ENCODE measurements at regions not wholly inside any gene's neighbourhood (a gene's known extent, or its start where the extent isn't known, plus 50 kb on each side); places are given as distances from the start of the nearest gene placed in this dataset.
"Not testable (repeated sequence)": the region's sequence is repeated elsewhere in the genome, so short reads cannot be mapped to it uniquely, and the experiment has no call there.

DNA sequence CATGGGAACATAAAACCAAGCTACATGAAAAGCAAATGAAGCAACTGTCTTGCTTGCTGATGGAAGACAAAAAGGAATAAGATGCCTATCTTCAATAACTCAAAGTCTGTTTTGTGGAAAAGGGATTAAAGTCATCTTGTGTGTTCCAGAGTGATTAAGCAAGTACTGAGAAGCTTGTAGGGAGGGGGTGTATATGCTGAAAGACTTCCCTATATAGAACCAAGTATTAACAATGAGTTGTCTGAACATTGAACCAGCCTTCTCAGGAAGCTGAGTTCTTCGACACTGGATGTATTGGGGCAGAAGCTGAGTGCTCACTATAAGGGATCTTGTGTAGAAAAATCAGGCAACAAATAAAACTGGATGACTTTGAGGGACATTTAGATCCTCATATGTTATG is 451.8 kb downstream of the CD83 start:
- no peak for DNase-seq (ENCODE audit: low spot score)

DNA sequence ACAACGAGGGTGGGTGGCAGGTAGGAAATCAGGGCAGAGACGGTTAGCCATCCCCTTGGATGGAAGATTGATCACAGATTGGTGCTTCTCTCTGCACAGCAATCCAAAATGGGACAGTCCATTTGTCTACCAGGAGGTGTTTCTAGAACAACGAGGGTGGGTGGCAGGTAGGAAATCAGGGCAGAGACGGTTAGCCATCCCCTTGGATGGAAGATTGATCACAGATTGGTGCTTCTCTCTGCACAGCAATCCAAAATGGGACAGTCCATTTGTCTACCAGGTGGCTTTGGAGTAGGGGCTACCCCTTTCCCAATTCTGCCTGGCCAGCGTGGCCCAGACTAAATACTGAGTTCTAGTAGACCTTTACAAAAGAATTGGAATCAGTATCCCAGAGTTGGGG is 452.3 kb downstream of the CD83 start:
- not testable (repeated sequence) for DNase-seq (ENCODE audit: low spot score)

DNA sequence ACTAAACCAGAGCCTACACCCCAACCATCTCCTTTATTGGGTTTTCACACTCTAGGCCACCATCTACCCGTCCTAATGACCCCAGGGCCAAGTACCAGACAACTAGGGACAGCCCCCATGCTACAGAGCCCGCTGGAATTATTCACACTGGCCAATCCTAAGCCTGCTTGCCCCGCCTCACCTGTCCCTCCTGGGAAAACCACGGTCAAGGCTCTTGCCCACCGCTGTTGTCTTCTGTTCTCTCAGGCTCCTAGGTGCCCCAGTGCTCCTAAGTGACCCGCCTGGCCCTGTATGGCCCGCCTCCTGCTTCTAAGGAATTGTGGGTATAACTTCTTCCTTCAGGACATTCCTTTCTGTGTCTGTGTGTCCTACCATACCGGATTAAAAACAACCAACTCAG is 453.4 kb downstream of the CD83 start:
- DNase-seq (ENCODE audit: low spot score), result no peak

DNA sequence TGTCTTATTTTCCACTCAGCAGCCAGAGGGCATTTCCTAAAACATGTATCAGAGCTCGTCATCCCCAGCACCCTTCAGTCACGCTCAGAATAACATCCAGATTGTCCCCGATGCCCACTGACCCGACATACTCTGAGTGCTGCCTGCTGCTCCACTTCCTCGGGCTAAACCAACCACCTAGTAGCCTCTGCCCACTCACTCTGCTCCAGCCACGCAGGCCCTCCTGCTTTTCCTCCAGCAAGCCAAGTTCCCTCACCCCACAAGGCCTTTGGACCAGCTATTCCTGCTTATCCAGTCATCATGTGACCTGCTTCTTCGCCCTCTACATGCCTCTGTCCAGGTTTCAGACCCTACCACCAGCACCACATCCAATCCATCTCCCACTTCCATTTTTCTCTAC is 454.2 kb downstream of the CD83 start:
- DNase-seq (ENCODE audit: low spot score), result no peak

DNA sequence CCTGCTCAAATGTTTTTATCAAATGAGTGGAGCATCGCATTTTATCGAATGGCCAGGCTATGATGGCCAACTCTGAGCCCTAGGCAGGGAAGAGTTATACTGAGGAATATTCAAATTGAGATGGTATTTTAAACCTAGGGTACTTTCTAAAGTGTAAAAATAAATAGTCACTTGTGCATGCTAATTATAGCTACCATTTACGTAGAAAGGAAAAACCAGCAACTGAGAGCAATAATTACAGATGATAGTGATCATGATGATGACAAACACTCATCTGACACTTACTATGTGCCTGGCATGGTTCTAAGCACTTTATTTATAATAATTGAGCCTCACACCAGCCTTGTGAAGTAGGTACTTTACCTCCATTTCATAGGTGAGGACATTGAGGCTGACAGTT is 455.7 kb downstream of the CD83 start:
- DNase-seq (ENCODE audit: low spot score), result no peak

DNA sequence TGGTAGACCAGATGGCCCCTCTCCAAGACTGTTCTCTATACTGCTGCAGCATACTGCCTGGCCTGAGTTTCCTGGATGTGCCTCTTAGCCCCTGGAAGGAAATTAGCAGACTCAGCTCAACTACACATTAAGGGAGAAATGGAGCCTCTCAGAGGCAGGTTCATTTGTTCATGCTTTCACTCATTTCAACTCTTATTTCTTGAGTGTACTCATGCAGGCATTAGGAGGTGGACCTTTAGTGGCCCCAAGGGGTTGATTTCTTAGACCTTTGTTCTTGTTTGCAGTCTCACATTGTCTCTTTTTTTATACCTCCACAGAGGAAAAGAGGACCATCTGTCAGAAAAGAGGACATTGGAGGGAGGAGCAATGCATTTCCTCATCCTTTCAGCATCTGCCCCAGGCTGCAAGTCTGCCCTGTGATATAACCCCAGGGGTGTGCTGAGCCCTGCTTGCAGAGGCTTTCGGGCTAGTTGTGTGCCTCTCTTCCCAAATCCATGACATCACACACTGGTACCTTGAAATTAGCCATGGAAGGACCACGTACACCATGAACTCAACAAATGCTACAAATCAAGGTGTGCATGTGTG is 456.2 kb downstream of the CD83 start:
- no peak for DNase-seq (ENCODE audit: low spot score)

DNA sequence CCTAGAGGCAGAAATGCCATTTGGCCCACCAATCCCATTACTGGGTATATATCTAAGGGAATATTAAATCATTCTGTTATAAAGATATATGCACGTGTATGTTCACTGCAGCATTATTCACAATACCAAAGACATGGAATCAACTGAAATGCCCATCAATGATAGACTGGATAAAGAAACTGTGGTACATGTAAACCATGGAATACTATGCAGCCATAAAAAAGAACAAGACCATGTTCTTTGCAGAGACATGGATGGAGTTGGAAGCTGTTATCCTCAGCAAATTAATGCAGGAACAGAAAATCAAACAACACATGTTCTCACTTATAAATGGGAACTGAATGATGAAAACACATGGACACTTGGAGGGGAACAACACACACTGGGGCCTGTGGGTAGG is 458.4 kb downstream of the CD83 start:
- no peak for DNase-seq (ENCODE audit: low spot score)

DNA sequence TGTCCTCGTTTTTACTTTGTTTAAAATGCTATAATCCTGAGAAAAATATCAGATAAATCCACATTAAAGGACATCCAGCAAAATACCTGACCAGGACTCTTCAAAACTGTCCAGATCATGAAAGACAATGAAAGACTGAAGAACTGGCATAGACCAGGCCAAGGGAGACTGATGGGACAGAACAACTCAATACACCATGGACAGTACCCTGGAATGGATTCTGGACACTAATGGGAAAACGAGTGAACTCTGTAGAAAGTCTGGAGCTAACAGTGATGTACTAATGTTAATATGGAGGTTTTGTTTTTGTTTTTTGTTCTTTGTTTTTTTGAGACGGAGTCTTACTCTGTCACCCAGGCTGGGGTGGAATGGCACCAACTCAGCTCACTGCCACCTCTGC is 461.4 kb downstream of the CD83 start:
- no peak for DNase-seq (ENCODE audit: low spot score)

DNA sequence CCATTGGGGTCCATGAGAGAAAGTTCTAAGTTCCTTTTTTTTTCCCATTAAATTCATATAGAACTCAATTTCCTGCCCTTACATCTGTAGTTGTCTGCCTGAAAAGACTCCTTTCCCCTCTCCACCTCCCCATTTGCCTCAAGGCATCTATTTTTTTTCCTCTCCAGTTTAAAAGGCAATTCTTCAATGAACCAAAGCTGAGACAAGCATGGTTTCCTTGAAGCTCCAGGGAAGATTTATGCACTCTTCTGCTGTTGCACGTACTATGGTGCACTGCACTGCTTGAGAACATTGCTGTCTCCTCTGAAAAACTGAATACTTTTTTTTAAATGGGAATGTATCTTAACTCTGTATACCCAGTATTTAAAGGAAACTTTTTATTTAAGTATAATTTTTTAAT is 465.2 kb downstream of the CD83 start:
- DNase-seq (ENCODE audit: low spot score), result no peak

DNA sequence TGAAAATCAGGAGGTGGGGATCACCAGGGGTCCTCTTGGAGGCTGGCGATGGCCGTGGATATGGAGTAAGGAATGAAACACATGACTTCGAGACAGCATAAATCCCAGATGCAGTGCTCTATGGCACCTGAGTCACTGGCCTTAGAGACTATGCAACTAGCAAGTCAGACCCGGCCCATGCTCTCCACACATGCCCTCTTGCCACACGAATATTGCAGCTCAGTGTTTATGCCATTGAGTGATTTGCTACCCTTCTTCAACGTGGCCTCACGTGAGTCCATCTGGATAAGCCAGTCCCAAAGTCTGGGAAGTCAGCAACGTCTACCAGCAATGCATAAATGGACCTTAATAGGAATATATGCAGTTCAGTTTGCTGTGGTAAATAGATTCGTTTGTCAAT is 466.3 kb downstream of the CD83 start:
- DNase-seq (ENCODE audit: low spot score), result no peak

DNA sequence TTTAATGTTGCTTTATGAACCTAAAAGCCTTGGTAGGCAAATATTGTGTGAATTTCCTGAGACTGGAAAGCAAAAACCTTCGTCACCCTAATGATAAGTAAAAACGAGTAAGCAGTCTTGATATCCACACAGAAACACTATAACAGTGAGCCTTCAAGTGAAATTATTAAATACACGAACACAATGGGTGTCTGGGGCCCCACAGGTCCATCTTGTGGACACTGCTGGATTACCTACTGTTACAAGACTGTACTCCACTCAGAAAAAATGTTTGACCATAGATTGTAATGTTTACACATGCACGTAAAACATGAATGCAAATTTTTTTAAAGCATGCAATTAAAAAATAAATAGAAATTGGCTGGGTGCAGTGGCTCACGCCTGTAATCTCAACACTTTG is 466.9 kb downstream of the CD83 start:
- DNase-seq (ENCODE audit: low spot score), result no peak

DNA sequence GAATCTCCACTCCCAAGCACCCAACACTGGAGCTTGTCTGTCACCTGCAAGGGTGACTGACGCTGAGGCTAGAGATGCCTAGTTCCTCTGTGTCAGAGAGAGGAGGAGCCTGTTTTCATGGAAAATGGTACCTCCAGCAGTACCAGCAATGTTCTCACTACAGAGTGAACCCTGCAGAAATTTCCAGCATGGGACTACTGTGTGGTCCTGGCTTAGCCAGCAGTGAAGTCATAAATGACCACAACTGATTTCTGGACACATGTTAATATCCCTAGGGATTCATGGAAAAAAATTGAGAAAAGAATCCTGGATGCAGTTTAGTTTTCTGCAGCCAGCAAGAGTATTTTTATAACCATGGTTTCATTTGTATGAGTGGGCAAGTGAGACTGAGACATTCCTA is 468.1 kb downstream of the CD83 start:
- no peak for DNase-seq (ENCODE audit: low spot score)

DNA sequence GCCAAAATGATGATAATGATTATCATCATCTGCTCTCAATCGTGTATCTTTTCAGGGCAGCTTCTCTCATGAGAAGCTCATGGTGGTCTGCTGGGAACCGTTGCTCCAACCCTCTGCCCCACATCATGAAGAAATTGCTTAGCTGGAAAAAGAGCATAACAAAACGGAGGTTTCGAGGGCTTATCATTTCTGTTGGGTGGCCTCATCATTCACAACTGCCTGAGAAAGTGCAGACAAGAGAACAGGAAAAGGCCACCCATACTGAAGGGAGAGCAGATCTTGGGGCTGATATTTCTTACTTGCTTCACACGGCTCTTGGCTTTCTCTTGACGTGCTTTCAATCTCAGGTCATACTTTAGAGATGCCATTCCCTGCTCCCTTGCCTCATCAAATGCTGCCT is 471.6 kb downstream of the CD83 start:
- DNase-seq (ENCODE audit: low spot score), result no peak

DNA sequence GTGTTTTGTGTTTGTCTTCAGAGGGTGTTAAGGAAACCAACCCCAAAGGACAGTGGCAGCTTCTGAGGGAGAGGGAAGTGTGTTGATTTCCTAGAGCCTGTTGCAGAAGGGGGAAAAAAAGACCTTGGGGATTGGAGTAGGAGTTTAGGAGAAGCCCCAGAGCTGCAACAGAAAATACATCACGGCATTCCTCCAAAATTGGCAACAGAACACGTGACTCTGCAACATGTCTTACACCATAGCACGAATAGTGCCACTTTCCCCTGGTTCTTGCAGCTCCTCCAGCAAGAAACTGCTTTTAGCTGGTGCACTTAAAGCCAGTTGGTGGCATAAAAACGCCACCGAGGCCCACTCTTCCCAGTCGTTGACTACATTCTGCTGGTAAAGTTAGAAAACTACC is 473.0 kb downstream of the CD83 start:
- DNase-seq (ENCODE audit: low spot score), result no peak

DNA sequence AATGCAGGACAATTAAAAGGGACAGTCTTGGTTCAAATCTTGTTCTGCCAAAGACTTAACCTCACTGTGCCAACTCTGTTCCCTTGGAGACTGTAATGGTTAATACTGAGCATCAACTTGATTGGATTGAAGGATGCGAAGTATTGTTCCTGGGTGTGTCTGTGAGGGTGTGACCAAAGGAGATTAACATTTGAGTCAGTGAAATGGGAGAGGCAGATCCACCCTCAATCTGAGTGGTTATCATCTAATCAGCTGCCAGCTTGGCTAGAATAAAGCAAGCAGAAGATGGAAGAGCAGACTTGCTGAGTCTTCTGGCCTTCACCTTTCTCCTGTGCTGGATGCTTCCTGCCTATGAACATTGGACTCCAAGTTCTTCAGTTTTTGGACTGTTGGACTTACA is 474.4 kb downstream of the CD83 start:
- DNase-seq (ENCODE audit: low spot score), result no peak

DNA sequence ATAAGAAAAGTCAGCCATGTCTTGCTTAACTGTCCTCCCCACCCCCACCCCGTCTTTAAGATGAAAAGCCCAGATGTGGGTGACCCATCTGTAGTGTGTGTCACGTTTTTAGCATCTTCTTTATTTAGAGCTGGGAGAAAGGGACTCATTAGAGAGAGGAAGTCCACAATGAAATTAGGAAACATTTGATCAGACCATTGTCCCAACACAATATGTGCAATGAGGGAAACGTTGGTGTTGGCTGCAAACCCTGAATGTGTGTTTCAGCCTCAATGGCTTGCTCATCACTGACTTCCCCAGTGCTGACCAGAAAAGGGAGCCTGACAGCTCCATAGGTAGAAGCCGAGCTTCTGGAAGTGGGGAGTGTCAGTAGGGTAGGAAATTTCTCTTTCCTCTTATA is 475.7 kb downstream of the CD83 start:
- DNase-seq (ENCODE audit: low spot score), result no peak

DNA sequence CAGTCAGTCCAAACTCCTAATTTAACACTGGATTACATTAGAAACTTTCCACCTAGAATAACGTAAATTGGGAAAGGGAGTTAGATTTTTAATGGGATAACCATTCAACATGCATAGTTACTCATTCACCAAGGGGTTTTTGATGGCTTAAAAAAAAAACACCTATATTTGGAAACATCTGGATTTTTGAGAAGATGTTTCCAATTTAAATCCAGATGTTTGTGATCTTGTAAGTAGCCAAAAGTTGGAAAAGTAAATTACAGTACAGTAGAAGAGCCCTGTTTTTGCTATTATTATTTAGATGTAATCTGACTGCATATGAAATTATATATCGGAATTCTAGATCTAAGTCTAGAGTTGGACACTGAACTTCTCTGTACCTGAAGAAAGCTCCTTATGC is 478.2 kb downstream of the CD83 start:
- no peak for DNase-seq (ENCODE audit: low spot score)

DNA sequence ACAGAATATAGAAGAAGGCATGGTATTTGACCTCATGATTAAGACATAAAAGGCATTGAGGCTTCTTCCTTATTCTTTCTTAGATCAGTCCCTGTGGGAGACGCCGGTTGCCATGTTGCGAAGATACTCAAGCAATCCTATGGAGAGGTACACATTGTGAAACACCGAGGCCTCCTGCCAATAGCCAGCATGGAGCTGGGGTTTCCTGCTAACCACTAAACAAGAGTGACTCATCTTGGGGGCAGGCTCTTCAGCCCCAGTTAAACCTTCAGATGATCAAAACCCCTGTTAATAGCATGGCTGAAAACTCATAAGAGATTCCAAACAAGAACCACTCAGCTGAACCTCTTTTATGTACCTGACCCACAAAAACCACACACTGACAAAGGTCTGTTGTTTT is 478.8 kb downstream of the CD83 start:
- DNase-seq (ENCODE audit: low spot score), result no peak

DNA sequence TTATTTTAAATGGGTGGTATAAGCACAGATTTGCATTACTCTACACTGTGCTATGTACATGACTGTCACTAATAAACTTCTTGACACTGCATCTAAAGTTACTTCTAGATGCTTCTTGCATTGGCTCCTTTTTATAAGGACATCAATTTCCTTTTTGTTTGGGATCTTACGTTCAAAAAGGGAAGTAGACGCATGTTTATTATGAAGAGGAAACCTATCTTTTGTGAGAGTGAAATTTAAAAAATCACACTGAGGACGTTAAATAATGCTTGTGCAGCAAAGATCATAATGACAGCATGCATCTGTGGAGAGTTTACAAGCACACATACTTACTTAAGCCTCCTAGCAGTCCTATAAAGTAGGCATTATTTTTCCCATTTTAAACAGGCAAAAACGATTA is 479.5 kb downstream of the CD83 start:
- DNase-seq (ENCODE audit: low spot score), result no peak

DNA sequence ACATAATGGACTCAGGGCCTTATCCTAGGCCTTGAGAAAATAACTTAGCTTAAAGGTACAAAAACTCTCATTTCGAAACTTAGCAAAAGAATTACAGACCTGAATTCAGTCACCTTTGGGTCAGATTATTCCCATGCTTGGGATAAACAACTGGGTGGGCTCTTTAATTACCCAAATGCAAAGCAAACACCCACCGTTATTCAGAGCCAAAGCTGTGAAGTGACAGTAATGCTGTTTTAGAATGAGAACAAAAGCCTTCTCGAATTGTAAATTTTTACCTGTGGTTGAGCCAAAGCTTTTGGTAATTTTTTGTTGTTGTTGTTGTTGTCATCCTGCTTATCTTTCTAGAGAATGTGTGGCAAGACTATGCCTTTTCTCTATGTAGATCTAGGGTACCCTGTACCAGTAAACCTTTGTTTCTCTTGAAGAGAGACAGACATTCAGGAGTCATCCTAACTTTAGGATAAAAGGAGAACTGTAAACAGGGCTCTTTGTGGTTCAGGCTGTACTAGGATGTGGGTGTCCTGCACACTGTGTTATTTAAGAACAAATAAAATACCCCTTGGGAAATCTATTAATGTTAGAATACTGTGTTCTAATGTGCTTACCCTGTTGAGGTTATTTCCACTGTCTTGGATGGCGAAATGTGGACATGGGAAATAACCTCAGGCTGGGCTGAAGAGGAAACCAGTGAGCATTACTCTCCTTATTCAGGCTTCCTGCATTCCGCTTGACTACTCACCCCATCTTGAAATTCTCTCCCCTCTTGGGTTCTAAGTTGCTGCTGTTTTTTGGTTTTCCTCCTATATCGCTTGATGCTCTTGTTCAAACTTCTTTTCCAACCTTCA is 480.7 kb downstream of the CD83 start:
- DNase-seq (ENCODE audit: low spot score), result no peak

DNA sequence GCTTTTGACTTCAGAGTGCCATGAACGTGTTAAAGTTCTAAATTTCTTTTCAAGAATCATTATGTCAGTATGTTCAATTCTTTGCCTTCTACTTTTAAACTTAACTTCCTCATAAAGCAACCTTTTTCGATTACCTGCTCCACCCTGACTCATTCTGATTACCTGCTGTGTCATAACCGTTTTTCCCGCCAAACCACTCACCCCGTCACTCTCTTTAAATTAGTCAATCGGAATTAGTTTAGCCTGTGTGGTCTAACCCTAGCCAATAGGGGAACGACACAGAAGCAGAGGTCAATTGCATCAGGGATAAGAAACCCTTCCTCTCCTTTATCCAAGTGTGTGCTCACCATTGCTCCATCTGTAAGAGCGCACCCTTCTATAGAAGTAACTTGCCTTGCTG is 482.7 kb downstream of the CD83 start:
- not testable (repeated sequence) for DNase-seq (ENCODE audit: low spot score)

DNA sequence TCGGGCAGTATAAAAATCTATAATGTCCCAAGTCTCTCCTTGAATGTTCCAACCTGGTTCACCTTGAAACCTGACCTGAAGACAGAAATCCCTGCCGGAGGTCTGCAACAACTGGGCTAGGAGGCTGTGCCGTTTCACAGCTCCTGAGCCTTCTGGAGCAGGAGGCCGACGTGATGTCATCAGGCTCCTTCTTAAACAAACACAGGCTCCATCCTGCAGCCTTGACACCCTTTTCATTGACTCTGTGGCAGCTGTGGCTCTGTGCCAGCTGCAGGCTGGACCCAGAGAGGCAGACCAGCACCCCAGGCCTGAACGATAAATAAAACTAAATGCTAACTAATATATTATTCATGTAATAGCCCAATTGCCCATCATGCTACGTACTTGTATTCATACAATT is 483.9 kb downstream of the CD83 start:
- DNase-seq (ENCODE audit: low spot score), result no peak

DNA sequence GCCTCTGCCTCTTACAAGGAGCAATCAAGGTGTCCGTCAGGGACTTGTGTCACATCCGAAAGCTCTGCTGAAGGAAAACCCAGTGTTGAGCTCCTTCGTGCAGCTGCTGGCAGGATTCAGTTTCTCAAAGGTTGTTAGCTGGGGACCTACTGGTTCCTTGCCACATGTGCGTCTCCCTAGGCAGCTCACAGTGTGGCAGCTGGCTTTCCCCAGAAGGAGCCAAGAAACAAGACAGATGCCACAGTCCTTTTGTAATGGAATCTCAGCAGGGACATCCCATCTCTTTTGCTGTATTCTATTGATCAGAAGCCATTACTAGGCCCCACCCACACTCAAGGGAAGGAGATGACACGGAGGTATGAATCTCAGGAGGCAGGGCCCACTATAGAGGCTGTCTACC is 488.8 kb downstream of the CD83 start:
- DNase-seq (ENCODE audit: low spot score), result no peak

DNA sequence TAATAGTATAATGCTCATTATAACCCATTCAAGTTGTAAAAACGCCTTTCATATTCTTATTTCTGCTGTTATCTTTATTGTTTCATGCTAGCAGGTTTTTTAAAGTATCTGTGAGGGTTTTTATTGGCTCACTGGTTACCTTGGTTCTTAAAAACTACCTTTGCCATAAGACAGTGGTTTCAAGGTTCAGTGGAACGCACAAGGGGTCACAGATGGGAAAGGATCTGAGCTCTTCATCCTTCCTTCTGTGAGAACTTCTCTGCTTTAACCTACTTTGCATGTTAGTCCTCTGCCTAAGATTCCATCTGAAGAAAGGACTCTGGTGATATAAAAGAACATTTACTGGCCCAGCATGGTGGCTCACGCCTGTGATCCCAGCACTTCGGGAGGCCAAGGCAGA is 492.6 kb downstream of the CD83 start:
- no peak for DNase-seq (ENCODE audit: low spot score)
